Tibial artery (tissue), 4 donors: ENCODE measurements at regions not wholly inside any gene's neighbourhood (a gene's known extent, or its start where the extent isn't known, plus 50 kb on each side); places are given as distances from the start of the nearest gene placed in this dataset.
"Not testable (repeated sequence)": the region's sequence is repeated elsewhere in the genome, so short reads cannot be mapped to it uniquely, and the experiment has no call there.

ENCODE experiments used
- DNase-seq, 2 donors: peaks; one replicate each; pipeline ENCODE4 v3.0.0-alpha.2; 2019
- H3K27ac ChIP-seq, 2 donors: fragments of 200-600 bp; sonication (generic) in 1 of 2; 1 replicate in 1 of 2; 2 replicates in 1 of 2; pipeline ENCODE4 v1.5.1; 2018 to 2019; ENCODE audit warnings: mild to moderate bottlenecking in 1 of 2
- H3K27me3 ChIP-seq, 2 donors: fragments of 200-600 bp; sonication (generic) in 1 of 2; one replicate each; pipeline versions ENCODE4 v1.5.1 to v1.6.0; 2016 to 2019
- H3K36me3 ChIP-seq, 3 donors: fragments of 200-600 bp; sonication (generic) in 2 of 3; one replicate each; pipeline ENCODE4 v1.5.1; 2016 to 2019; ENCODE audit warnings: mild to moderate bottlenecking in 2 of 3
- H3K4me1 ChIP-seq, 4 donors: fragments of 200-600 bp; sonication (generic) in 2 of 4; 1 replicate in 3 of 4; 2 replicates in 1 of 4; pipeline ENCODE4 v1.5.1; 2016 to 2019
- H3K4me3 ChIP-seq, 2 donors: fragments of 200-600 bp; sonication (generic) in 1 of 2; 1 replicate in 1 of 2; 2 replicates in 1 of 2; pipeline ENCODE4 v1.5.1; 2018 to 2019; ENCODE audit warnings: mild to moderate bottlenecking in 2 of 2
- H3K9me3 ChIP-seq, 3 donors: fragments of 200-600 bp; sonication (generic) in 1 of 3; one replicate each; pipeline ENCODE4 v1.5.1; 2016 to 2019
- CTCF ChIP-seq, 2 experiments: fragments of 200-600 bp in 1 of 2; fragments of 450-650 bp in 1 of 2; IDR thresholded peaks; one replicate each; pipeline ENCODE4 v1.5.1; 2017 to 2019; ENCODE audit warnings: antibody characterized with exemption in 2 of 2, mild to moderate bottlenecking in 1 of 2, moderate library complexity in 1 of 2
- intact Hi-C: fragments of 100-400 bp; cut with DNase I; formaldehyde crosslinking; loops from one replicate; pipeline ENCODE4 v1.15.0; 2023; ENCODE audit warnings: low total_unique reads

DNA sequence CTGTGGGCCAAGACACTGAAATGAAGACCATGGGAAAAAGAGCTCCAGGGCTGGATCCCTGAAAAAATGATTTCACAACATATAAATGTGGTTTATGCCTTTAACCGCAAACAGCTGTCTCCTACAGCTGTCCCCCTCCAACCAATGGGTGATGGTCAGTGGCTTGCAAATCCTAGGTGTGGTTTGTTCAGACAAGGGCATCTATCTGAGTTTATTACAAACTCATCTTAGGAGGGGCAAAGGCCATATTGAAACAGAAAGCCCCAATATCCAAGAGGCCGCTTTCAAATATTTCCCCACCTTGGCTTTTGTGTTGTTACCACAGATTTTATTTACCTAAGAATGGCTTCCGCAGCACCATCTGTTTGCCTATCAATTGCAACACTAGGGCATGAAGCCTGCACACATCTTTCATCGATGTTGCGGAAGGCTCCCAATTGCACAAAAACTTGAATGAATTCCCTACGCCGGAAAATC, 503.6 kb upstream of the AMELY start:
- no peak for DNase-seq
- H3K9me3 ChIP-seq = no peaks in the 10 kb centered on the region
- no peak overlapping the region for H3K27ac ChIP-seq
- intact Hi-C loops = no loop called here
- no peaks in the 10 kb centered on the region for H3K36me3 ChIP-seq
- no peaks in the 10 kb centered on the region for H3K4me1 ChIP-seq
- no peaks in the 10 kb centered on the region for H3K27me3 ChIP-seq
- TF ChIP-seq CTCF (IDR thresholded peaks at IDR 0.05) = no peak
- no peak overlapping the region for H3K4me3 ChIP-seq

DNA sequence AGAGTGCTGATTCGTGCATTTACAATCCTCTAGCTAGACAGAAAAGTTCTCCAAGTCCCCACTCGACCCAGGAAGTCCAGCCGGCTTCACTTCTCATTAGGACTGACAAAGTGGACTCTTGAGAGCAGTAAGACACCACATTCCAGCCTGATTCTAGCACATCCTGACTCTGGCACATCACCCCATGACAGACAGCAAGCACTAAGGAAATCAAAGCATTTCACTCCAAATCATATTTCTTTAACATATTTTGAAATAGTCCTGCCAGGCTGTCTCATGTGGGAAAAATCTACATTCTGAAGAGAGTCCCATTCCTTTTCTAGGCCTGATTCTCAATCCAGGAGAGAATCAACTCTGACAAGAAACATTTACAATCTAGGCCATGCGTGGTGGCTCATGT, 478.5 kb upstream of the AMELY start:
- no peak overlapping the region for H3K4me3 ChIP-seq
- no peak for TF ChIP-seq CTCF (IDR thresholded peaks at IDR 0.05)
- no peaks in the 10 kb centered on the region for H3K27me3 ChIP-seq
- peaks cover 0 to 5% (median 0%) of the 10 kb centered on the region in 3 donors for H3K36me3 ChIP-seq
- H3K9me3 ChIP-seq = no peaks in the 10 kb centered on the region
- no peaks in the 10 kb centered on the region for H3K4me1 ChIP-seq
- H3K27ac ChIP-seq = no peak overlapping the region
- no peak for DNase-seq
- intact Hi-C loops = no loop called here

DNA sequence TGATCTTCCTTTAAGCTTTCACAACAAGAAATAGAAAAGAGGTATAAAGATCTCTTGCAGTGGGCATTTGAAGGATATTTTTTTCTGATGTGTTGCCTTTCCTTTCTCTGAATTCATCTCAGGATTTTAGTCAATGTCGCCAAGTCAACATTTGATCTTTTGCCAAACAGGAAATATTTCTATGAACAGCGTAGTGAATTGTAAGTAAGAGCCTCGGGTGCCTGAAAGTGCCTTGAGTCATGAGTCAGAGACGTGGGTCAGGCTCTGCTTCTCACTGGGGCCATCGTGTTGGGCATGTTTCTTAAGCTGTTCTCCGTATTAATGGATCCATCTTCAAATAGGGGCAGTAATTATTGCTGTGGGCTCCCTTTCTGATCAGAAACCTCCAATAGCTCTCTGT, 471.4 kb upstream of the AMELY start:
- intact Hi-C loops = no loop called here
- Histone ChIP-seq H3K4me3 (no peak overlapping the region), H3K27me3 (no peaks in the 10 kb centered on the region), H3K27ac (no peak overlapping the region), H3K9me3 (no peaks in the 10 kb centered on the region), H3K4me1 (peaks cover 0 to 9% (median 0%) of the 10 kb centered on the region in 4 donors), H3K36me3 (no peaks in the 10 kb centered on the region)
- no peak for TF ChIP-seq CTCF (IDR thresholded peaks at IDR 0.05)
- no peak for DNase-seq

- TF ChIP-seq CTCF (IDR thresholded peaks at IDR 0.05) = no peak
- intact Hi-C loops = no loop called here
- H3K4me1 ChIP-seq = no peaks in the 10 kb centered on the region
- no peak overlapping the region for H3K27ac ChIP-seq
- H3K27me3 ChIP-seq = no peaks in the 10 kb centered on the region
- DNase-seq = no peak
- H3K9me3 ChIP-seq = no peaks in the 10 kb centered on the region
- H3K4me3 ChIP-seq = no peak overlapping the region
- no peaks in the 10 kb centered on the region for H3K36me3 ChIP-seq
Measured at GRCh38 chrY:7377091-7377490, 465.5 kb upstream of the AMELY start.

DNA sequence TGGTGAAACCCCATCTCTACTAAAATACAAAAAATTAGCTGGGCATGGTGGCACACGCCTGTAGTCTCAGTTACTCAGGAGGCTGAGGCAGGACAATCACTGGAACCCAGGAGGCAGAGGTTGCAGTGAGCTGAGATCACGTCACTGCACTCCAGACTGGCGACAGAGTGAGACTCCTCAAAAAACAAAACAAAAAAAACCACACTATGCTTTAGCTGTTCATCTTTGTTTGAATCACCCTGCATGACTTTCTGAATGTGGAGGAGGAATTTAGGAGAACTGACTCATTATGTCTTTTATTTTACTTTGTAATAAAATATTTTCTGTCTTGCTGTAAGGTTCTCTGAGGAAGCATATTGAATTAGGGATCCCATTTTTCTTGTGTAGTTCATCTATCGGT, 462.9 kb upstream of the AMELY start:
- H3K27ac ChIP-seq = not testable (repeated sequence)

DNA sequence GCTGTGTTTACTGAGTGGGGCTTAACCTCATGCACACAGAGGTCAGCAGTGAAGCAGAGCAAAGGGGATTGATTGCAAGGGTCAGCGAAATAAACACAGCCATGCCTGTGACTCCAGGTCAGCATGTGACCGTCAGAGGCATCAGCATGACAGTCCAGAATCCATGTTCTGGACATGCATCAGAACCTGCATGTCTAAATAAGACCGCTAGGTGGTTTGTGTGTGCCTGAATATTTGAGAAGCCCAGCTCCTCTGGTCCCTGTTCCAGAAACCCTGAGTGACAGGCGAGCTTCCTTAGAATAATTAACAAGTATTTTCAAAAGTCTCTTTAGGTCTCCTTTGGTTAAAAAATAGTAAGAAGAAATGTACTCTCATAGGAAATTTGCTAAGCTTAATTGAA, 460.4 kb upstream of the AMELY start:
- H3K36me3 ChIP-seq, H3K27ac ChIP-seq, H3K4me3 ChIP-seq, H3K27me3 ChIP-seq, intact Hi-C loops, H3K4me1 ChIP-seq, DNase-seq, H3K9me3 ChIP-seq: not testable (repeated sequence)

More for the DNA sequence above, 462.9 kb upstream of the AMELY start:
- H3K36me3 ChIP-seq, H3K27me3 ChIP-seq, intact Hi-C loops, H3K4me1 ChIP-seq, DNase-seq, H3K9me3 ChIP-seq, H3K4me3 ChIP-seq: not testable (repeated sequence)

DNA sequence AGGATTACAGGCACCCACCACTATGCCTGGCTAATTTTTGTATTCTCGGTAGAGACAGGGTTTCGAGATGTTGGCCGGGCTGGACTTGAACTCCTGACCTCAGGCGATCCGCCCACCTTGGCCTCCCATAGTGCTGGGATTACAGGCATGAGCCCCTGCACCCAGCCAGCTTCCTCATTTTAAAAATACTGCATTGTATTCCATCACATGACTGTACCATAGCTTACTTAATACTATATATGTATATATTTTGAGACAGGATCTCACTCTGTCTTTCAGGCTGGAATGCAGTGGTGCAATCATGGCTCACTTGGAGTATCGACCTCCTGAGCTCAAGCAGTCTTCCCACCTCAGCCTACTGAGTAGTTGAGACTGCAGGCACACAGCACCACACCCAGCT, 459.5 kb upstream of the AMELY start:
- H3K9me3 ChIP-seq, intact Hi-C loops, H3K27ac ChIP-seq, H3K4me3 ChIP-seq, H3K4me1 ChIP-seq, DNase-seq, H3K27me3 ChIP-seq, H3K36me3 ChIP-seq: not testable (repeated sequence)
